Head of caudate nucleus (tissue), 42 donors: ENCODE measurements at regions not wholly inside any gene's neighbourhood (a gene's known extent, or its start where the extent isn't known, plus 50 kb on each side); places are given as distances from the start of the nearest gene placed in this dataset.
A peak's percentile ranks its signal among the peaks of the same experiment; 100 is the strongest.

Experiments
- DNase-seq, 42 donors: peaks; one replicate each; pipeline versions ENCODE4 v3.0.0 to v3.0.0-alpha.2; 2020 to 2021; ENCODE audit warnings: mixed read lengths in 7 of 42
- intact Hi-C: fragments of 100-400 bp; cut with DNase I; formaldehyde crosslinking; loops from one replicate; pipeline ENCODE4 v1.15.0; 2022

DNA sequence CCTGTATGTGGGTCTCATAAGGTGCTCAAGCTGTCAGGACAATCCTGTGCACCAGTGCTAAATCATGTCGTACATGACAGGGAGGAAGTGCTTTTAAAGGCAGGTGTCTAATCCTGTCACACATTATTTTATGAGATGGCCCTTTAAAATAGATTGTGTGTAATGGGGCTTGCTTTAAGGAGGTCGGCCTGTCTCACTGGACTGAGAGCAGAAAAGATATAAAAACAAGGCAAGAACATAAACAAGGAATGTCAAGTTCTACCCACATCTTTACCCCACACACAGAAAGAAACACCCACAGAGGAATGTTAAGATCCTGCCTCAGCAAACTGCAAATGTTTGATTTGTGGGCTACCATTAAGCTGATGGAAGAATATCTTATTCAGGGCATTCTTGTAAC lies 279.0 kb downstream of the FOXA2 start:
- peak in 1 of 42 donors; percentile 6 for DNase-seq
- intact Hi-C loops: no loop called here

DNA sequence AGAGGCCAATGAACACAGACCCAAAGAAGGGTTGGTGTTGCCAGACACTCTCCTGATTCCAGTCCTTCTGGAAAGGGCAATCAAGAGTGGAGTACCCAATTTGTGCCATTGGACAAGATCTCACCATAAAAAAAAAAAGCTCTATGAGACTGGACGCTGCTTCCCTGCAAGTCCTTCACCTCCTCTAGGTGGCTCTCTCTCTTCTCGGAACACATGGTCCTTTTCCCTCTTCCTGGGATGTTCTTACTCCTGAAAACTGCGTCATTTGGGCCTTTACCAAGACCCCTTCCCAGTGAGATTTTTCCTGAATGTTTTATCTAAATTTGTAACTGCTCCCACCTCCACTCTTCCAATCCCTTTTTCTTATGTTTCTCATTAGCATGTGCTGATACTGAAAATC lies 280.8 kb downstream of the FOXA2 start:
- no peak for DNase-seq
- intact Hi-C loops: no loop called here

DNA sequence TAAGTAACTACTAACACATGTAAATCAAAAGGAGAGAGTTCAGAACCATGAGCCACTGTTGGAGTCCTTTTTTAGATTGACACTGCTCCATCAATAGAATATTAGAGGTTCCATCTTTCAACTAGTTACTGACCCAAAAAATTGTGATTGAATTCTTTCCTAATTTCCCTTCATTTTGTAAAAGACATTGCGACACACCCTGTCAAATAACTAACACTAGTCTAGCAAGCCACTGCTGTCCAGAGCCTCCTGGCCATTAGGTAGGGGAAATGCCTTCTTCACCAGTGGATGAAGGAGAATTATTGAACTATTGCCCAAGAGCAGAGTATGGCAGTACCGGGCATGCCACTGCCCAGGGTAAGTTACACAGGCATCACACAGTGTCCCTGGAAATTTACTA lies 282.3 kb downstream of the FOXA2 start:
- intact Hi-C loops: no loop called here
- no peak for DNase-seq

DNA sequence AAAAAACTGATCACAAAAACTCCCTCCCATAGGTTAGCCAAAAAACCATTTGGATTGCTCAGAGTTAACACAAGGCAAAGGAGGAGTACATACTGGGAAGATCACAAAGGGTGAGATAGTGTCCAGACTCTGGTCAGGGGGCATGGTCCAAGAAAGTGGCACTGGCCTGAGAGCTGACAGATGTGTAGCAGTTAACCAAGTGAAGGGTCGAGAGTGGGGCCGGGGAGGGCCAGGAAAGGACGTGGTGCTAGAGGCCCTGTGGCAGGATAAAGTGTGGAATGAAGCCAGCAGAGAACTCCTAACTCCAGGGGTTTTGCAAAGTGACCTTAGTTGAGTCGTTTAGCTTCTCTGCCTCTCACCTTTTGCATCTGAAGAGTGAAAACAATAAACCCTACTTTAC lies 290.5 kb downstream of the FOXA2 start:
- intact Hi-C loops: no loop called here
- DNase-seq: no peak

DNA sequence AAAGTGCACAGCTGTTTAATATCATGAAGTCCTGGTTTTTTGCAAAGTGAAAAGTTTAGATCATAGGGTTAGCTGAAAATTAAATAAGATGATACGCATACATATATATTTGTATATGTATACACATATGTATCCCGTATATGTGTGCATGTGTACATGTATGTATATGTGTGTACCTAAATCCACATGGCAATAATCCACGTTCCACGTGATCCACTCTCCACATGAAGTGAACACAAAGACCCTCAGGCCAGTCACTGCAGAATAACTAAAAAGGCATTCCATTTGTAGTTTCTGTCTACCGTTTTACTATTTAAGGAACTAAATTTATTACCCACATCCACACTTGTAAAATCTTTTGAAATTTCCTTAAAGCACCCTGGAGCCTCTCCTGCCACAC lies 294.9 kb downstream of the FOXA2 start:
- DNase-seq: no peak
- intact Hi-C loops: no loop called here

DNA sequence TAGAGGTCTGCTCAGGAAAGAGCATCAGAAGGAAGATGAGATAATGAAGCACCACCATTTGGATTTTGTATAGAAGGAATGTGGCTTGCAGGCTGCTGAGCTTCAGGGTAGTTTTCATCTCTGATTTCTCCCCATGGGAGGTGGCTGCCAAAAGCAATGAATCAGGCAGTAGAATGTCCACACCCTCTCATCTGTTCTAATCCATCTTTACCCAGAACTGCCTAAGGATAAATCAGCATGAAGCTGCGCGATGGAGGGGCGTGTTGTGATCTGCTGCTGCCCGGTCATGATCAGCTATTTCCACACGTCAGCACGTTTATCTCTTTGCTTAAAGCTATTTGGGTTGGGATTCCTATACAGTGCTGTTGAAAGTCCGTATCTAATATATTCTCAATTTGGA lies 295.4 kb downstream of the FOXA2 start:
- DNase-seq: no peak
- intact Hi-C loops: no loop called here

DNA sequence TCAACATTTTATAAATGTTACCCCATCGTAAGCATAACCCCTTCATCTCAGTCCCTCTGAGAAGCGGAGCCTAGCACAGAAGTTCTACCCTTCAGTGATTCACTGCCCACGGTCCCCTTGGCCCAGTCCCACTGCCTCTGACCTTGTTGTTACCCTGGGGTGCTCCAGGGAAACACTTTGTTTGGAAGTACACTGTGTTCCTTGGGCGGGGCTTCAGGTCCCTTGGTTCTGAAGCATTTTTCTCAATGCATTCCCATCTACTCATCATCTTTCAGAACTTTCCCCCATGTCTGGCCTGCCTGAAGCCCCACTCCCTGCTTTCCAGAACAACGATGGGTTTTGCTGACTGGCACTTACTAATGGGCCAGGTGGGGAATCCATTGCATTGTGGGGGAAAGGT lies 296.2 kb downstream of the FOXA2 start:
- no peak for DNase-seq
- intact Hi-C loops: no loop called here

DNA sequence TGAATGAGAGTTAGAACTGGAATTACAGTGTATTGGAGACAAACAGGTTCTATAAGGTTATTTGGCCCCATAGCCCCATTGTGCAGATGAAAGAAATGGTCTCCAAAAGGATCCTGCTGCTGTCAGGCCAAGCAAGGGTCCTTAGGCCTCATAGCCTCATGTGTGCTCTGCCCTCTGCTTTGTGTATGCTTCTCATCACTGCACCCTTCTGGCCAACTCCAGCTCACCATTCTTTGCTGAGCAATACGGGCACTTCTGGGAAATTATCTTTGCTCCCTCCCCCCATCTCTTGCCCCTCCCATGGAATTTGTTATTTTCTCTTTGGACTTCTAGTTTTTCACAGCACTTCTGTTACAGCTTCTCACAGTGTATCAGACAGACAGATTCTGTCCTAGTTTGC lies 298.8 kb downstream of the FOXA2 start:
- intact Hi-C loops: no loop called here
- no peak for DNase-seq

DNA sequence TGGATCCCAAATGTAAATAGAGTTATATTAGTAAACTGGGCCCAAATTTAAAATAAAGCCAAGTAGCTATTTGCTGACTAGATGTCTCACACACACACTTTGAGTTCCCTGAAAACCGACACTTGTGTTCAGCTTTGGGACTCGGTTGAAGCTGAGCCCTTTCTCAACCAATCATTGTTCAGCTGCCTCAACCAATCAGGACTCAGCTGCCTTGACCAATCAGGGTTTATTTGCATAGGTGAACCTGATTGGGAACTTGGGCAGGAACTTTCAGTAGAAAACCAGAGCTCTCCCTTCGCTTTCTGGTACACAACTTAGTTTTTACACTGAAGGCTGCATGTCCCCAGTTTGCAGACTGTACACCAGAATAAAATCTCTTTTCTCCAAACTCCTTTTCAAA lies 301.7 kb downstream of the FOXA2 start:
- intact Hi-C loops: no loop called here
- no peak for DNase-seq

DNA sequence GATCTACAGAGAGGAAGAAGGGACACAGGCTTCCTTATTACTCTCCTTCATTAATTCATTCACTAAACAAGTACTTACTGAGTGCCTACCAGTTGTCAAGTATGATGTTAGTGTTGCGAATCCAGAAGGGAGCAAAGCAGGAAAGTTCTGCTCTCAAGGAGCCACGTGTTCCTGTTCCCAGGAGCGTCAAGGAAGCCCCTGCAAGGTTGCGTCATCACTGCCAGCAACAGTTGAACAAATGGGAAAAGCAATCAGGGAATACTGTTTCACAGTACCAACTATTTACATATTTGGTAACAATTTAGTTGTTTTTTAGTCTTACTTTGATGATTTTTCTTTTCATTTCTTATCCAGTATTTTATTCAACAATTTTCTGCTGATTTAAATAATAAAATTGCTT lies 310.0 kb downstream of the FOXA2 start:
- intact Hi-C loops: no loop called here

DNA sequence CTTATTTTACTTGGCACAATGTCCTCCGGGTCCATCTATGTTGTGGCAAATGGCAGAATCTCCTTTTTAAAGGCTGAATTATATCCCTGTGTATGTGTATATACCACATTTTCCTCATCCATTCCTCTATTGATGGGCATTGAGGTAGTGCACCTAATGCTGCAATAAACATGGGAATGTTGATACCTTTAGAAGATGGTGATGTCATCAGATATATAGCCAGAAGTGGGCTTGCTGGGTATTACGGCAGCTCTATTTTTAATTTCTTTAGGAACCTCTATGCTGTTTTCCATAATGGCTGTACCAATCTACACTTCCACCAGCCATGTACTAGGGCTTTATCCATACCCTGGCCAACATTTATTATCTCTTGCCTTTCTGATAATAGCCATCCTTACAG lies 315.7 kb downstream of the FOXA2 start:
- no peak for DNase-seq
- intact Hi-C loops: no loop called here

More for the DNA sequence above, 310.0 kb downstream of the FOXA2 start:
- DNase-seq: no peak

DNA sequence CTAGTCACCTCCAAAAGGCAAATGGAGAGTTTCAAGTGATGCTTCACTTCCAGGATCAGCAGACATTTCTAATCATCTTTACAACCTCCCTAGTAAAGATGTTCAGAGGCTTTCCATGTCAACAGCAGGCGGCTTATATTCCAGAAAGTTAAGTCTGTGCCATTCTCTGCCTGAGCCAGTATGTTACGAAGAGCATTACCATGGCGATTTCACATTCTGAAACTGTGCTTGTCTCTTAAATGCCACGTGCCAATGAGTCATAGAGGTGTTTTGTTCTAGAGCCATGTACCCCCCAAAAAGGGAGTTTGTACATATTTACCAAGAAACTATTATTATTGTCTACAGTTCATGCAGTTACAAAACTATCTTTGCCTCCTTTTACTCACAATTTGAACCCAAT lies 319.5 kb downstream of the FOXA2 start:
- peak in 10 of 42 donors; percentile 2 to 42 (median 16) for DNase-seq

DNA sequence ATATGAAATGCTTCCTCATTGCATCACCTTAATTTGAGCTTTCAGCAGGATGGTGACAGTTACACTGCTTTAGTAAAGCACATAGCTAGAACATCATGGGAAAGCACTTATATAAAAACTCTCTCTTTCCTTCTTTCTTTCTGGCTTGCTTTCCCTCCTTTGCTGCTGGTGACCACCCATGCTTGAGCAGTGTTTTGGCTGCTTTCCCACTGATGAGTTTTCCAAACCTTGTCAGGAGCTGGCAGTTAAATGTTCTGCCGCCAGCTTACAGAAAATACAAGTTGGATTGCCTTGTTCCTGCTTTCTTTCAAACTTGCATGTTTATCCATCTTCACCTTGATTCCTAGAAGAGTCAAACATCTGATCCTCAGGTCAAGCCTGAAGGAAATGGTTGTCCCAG lies 323.9 kb downstream of the FOXA2 start:
- no peak for DNase-seq
- intact Hi-C loops: no loop called here

More for the DNA sequence above, 319.5 kb downstream of the FOXA2 start:
- intact Hi-C loops: no loop called here

DNA sequence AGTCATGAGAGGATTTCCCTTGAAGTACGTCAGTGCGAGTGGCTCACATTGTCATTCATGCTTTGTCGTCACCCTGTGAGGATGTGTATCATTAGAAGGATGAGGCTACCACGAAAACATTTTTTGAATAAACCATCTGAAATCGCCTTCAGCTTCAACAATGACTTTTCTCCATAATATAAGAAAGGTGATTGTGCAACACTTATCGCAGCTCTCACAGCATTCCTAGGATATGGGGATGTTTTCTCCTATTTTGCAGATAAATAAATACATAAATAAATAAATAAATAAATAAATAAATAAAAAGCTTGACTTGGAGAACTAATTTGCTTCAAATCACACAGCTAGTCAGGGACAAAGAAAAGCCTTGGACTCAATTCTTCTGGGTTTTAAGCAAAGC lies 326.5 kb downstream of the FOXA2 start:
- no peak for DNase-seq
- intact Hi-C loops: no loop called here

DNA sequence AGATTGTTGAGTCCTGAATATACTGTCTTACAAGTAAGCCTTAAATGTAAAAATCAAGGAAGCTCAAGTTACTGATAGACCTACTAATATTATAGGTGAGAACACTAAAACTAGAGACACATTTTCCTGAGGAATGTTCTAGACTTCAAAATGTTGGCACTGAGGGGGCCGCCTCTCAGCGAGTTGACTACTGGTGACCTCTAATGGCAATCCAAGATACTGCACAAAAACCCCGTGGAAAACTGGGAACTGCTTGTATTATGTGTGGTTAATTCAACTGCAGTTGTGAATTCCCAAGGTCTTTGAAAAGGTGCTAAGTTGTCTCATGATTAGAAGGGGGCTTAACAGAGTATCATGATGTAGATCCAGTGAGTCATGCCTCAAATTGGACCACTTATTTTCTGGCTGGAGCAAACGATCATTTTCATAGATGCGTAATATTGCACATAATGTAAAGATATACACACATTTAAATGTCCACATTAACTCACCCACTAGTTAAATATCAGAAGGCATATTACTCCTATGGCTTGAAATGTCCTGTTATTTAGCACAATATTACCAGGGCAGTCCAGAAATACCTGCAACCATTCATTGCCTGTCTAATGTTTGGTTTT lies 336.2 kb downstream of the FOXA2 start:
- peak in 15 of 42 donors; percentile 3 to 58 (median 18) for DNase-seq

DNA sequence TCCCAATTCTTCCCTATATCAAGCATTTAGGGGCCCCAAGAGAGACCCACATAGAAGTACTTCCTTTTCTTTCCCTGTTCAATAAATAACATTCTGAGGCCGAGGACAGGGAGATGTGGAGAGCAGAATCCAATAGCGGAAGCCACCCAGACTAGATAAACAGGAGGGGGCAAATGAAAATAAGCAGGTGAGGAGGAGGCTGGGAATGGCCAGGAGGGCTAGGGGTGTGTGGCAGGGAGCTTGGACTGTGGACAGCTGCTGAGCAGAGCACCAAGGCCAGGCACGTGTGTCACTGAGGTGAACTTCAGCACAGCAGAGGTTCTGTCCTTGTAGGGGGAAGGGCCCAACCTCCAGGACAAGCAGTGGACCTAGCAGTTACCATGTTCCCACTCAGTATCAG lies 339.2 kb downstream of the FOXA2 start:
- intact Hi-C loops: no loop called here
- no peak for DNase-seq

More for the DNA sequence above, 336.2 kb downstream of the FOXA2 start:
- intact Hi-C loops: no loop called here

DNA sequence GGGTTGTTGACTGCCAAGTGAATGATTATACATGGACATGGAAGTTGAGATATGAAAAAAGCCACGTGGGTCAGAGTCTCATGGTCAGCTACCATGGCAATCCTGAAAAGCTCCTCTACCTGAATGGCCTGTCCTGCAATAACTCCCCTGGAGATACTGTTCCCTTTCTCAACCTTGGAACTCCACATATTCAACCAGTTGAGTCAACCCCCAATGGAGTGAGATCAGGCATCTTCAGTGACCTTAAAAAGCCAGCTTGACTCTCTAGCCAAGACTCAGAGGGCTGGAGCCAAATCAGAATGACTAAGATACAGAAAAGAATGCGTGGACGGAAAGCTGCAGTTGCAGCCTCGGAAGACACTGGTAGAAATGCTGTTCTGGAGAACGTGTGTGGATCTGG lies 341.3 kb downstream of the FOXA2 start:
- intact Hi-C loops: no loop called here
- no peak for DNase-seq

DNA sequence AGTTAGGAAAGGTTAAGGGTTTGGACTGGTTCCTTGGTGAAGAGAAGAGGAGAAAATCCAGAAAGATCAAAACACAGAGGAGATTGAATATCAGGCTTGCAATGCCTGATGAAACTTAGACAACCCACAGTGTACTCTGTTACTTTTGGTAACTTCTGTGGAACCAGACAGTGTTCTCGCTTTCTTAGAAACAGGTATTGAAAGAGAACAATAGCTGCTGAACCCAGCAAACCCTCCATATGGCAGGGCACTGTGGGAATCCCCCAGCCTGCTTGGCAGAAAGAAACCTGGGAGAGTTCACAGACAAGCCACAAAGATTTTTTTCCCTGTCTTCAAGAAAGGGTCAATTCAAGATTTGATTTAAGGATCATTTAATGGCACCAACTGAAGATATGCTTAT lies 342.8 kb downstream of the FOXA2 start:
- DNase-seq: no peak
- intact Hi-C loops: no loop called here

DNA sequence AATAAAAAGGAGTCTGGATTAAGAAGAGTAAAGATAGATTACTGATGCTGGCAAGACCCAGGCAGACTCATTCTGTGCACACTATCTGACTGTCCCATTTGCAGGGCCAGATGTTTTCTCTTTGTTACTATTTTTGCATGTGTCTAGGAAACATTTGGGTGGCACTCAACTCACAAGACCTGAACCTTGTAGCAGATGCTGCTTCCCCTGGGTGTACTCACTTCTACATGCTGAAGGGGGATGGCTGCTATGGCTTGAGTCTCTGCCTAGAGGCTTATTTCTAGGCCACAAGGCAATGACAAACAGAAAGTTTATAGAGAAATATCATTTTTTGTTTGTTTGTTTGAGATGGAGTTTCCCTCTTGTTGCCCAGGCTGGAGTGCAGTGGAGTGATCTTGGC lies 351.4 kb downstream of the FOXA2 start:
- DNase-seq: no peak
- intact Hi-C loops: no loop called here

DNA sequence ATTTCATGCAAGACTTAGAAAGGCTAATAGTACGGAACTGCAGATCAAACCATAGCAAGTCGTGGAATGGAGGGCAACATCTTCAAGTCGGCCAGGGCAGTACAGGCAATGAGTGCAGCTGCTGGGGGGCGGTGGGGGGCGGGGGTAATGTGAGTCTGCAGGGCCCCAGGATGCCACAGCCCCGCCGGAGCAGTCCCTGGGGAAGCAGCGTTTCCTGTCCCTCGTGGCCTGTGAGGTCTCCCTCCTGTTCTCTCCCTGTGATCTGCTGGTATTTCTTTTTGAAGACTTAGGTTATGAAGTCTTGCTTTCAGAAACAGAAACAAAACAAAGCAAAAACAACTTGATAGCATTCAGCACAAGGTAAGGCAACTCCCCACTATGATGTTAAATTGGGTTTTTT lies 351.9 kb downstream of the FOXA2 start:
- intact Hi-C loops: no loop called here
- no peak for DNase-seq

DNA sequence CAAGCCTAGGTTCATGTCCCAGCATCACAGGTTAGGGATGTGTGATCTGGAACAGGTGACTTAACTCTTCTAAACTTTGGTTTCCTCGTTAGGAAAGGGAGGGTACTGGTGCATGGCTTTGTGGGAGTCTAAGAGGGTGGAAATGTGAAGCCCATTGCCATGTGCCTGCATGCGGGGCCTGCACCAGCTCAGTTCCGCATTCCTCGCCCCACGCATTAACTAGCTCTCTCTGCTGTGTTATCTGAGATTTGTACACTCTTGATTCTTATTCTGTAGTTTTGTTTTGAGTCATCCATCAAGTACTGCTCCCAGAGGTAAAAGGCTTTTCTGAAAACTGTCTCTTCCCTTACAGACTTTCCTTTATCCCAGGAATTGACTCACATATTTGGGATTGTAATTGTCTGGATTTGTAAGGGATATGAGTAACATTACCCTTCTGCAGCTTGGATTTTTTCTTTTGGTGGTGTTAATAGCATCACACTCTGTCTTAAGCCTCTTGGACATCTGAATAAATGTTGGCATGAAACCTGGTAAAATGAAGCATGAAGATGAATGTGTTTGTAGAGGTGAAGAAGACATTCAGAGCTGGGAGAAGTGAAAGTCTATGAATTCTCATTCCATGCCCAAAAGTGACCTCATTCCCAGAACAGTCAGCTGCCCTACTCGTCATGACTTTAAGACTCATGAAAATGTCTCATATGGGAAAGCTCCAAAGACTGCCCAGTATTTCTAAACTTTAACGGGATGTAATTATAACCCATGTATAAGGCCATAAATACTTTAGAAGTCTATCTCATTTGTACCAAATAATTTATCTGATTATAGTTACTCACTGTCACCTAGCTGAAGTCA lies 357.3 kb downstream of the FOXA2 start:
- DNase-seq: no peak
- intact Hi-C loops: no loop called here
